Stimulated activated naive CD8-positive, alpha-beta T cell treated with anti-CD3 and anti-CD28 coated beads, Interleukin-15, amount 100 ng/mL, for 72 hours (primary cell): ENCODE measurements at regions not wholly inside any gene's neighbourhood (a gene's known extent, or its start where the extent isn't known, plus 50 kb on each side); places are given as distances from the start of the nearest gene placed in this dataset.

Experiments
- ATAC-seq: fragments of 150-1000 bp; cut with Tn5 transposase; 2 replicates; pipeline ENCODE4 v1.10.0; 2021; ENCODE audit warnings: mild to moderate bottlenecking, moderate library complexity
- DNase-seq, 2 donors: peaks; one replicate each; pipeline ENCODE4 v3.0.0; 2021 to 2022
- H3K27ac Mint-ChIP-seq, 2 donors: one replicate each; pipeline ENCODE4 v1.8.0; 2022; ENCODE audit warnings: mild to moderate bottlenecking in 2 of 2, mixed read lengths in 2 of 2, moderate library complexity in 2 of 2
- H3K27me3 Mint-ChIP-seq: one replicate; pipeline ENCODE4 v1.8.0; 2022; ENCODE audit warnings: mixed read lengths
- H3K4me1 Mint-ChIP-seq: one replicate; pipeline ENCODE4 v1.8.0; 2022; ENCODE audit warnings: mild to moderate bottlenecking, mixed read lengths
- H3K4me3 Mint-ChIP-seq, 2 donors: one replicate each; pipeline ENCODE4 v1.8.0; 2022; ENCODE audit warnings: mild to moderate bottlenecking in 2 of 2, mixed read lengths in 2 of 2, moderate library complexity in 1 of 2
- H3K9me3 Mint-ChIP-seq, 2 donors: one replicate each; pipeline ENCODE4 v1.8.0; 2022; ENCODE audit warnings: mixed read lengths in 2 of 2

DNA sequence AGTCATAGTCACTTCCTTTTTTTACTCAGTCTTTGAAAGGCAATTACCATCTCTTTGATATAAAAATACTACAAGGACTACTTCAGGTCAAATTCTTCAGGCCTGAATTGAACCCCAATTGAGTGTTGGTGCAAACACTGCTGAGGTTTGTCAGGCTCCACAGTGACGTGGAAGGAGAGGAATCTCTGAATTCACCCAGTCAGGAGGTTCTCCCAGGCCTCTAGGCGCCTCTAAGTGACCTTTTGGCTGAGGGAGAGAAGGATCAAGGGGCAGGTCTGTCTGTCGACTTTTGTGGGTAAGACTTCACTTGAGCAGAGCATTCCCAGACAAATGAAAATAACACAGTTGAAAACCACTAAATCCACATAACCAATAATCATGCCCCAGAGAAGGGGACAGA is 227.6 kb upstream of the CHRNA7 start:
- Mint-ChIP-seq H3K4me1 (no peaks in the 10 kb centered on the region), H3K4me3 (no peak overlapping the region), H3K27me3 (no peaks in the 10 kb centered on the region), H3K27ac (peak overlapping the region in 1 of 2 donors; percentile 8), H3K9me3 (no peaks in the 10 kb centered on the region)
- ATAC-seq (no peak), DNase-seq (no peak)

DNA sequence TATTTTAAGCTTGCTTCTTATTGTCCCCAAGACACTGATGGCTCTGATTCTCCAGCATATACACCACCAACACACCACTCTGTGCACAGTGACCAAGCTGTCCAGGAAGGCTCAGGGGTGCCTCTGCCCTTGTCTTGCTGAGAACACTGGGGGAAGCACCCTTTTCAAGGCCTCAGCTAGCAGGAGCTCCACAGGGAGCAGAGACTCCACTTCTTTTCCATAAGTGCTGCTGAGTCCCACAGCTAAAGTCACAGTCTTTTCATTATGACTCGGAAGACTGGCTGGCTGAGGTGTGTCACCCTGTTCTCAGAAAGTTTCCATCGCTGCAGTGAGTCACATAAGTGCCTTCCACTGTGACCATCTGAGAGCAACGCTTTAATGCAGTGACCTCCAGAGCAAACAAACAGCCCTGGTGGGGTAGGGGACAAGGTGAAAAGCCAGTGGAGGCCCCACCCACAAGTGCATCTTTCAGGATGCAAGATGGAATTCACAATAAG is 226.9 kb upstream of the CHRNA7 start:
- Mint-ChIP-seq H3K9me3 (no peaks in the 10 kb centered on the region), H3K4me1 (no peaks in the 10 kb centered on the region), H3K4me3 (no peak overlapping the region), H3K27me3 (no peaks in the 10 kb centered on the region), H3K27ac (peak overlapping the region in 1 of 2 donors; percentile 8)
- DNase-seq: no peak
- ATAC-seq: no peak

- Mint-ChIP-seq H3K4me1 (no peaks in the 10 kb centered on the region), H3K4me3 (no peak overlapping the region), H3K9me3 (no peaks in the 10 kb centered on the region), H3K27me3 (no peaks in the 10 kb centered on the region), H3K27ac (no peak overlapping the region)
- no peak for ATAC-seq
- no peak for DNase-seq
These were observed 225.1 kb upstream of the CHRNA7 start for GRCh38 chr15:31805090-31805662.

- Mint-ChIP-seq H3K4me1 (no peaks in the 10 kb centered on the region), H3K9me3 (no peaks in the 10 kb centered on the region), H3K4me3 (no peak overlapping the region), H3K27ac (no peak overlapping the region), H3K27me3 (no peaks in the 10 kb centered on the region)
- DNase-seq (no peak), ATAC-seq (no peak)
These were observed 224.2 kb upstream of the CHRNA7 start for GRCh38 chr15:31806106-31806505.

DNA sequence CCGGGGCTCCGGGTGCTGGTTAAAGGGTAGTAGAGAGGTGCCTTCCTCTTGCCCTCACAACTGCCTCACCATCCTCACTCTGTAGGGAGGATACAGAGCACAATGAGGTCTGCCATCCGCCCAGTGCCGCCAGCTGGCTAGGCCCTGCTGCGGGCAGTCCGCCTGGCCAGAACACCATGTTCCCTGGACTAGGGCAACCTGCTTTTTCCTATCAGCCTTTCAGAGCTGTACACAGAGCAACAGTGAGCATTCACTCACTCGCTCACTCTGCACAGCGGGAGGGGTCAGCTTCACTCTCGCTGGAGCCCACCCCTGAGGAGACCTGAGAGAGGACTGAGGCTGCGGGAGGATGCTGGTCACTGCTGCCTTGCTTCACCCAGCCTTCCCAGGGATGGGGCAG is 218.7 kb upstream of the CHRNA7 start:
- no peaks in the 10 kb centered on the region for H3K9me3 Mint-ChIP-seq
- H3K27ac Mint-ChIP-seq: no peak overlapping the region
- H3K4me3 Mint-ChIP-seq: no peak overlapping the region

DNA sequence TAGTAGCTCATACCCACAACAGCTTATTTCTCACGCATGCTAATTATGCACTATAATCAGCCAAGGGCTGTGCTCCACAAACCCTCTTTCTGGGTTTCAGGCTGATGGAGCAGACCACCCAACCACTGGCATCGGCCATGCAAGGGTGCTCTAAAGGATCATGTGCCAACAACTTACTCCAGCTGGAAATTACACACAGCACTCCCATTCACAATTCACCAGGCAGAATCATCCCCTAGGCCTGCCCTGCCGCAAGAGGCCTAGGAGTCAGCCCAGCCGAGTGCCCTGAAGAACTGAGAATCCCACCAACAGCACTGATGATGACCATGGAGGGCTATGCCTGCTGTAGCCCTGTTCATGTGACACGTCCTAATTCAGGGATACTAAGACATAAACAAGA is 216.2 kb upstream of the CHRNA7 start:
- Mint-ChIP-seq H3K9me3 (no peaks in the 10 kb centered on the region), H3K27me3 (peaks cover 7% of the 10 kb centered on the region), H3K27ac (no peak overlapping the region), H3K4me3 (no peak overlapping the region), H3K4me1 (no peaks in the 10 kb centered on the region)
- no peak for ATAC-seq
- DNase-seq: no peak

More for the DNA sequence above, 218.7 kb upstream of the CHRNA7 start:
- H3K27me3 Mint-ChIP-seq: no peaks in the 10 kb centered on the region
- DNase-seq (no peak), ATAC-seq (no peak)
- no peaks in the 10 kb centered on the region for H3K4me1 Mint-ChIP-seq

DNA sequence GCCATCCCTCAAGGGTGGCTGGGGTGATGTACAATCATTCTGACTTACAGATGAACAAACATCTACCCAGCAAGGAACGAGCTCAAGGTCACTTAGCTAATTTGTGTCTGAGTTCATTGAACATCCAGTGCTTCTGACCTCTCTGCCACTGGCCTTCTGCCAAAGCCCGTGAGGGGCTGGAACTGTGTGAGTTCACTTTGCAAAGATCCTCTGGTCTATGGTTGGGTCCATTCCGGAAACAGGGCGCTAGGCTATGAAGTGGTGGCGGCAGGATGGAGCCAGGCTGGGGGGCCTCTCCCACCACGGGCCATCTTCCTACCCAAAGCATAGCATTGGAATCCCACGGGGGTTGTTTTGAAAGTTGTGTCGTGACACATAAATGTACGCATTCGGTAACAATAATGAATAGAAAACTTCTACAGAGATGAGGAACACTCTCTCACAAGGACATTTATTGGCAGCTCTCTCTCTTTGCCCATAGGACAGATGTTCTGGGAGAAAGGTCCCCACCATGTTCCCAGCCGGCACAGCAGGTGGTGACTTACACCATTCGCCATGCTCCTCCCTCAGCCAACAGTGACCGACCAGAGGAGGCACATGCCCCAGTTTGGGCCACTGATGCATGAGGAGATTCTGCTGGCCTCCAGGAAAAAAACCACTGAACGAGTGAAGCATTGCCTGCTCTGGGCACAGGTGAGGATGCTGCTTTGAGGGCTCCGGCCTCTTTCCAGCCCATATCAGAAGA is 214.7 kb upstream of the CHRNA7 start:
- DNase-seq (no peak), ATAC-seq (no peak)
- Mint-ChIP-seq H3K9me3 (no peaks in the 10 kb centered on the region), H3K27ac (no peak overlapping the region), H3K4me3 (no peak overlapping the region), H3K27me3 (peaks cover 7% of the 10 kb centered on the region), H3K4me1 (no peaks in the 10 kb centered on the region)

- Mint-ChIP-seq H3K27me3 (peaks cover 7% of the 10 kb centered on the region), H3K9me3 (no peaks in the 10 kb centered on the region), H3K4me1 (no peaks in the 10 kb centered on the region), H3K4me3 (no peak overlapping the region), H3K27ac (no peak overlapping the region)
- DNase-seq (no peak), ATAC-seq (no peak)
These were observed 207.9 kb upstream of the CHRNA7 start for GRCh38 chr15:31822463-31822862.

- H3K27ac Mint-ChIP-seq: no peak overlapping the region
- no peak overlapping the region for H3K4me3 Mint-ChIP-seq
- no peaks in the 10 kb centered on the region for H3K4me1 Mint-ChIP-seq
- ATAC-seq: no peak
- no peak for DNase-seq
- no peaks in the 10 kb centered on the region for H3K9me3 Mint-ChIP-seq
- peaks cover 5% of the 10 kb centered on the region for H3K27me3 Mint-ChIP-seq
These were observed 206.3 kb upstream of the CHRNA7 start for GRCh38 chr15:31824024-31824423.

DNA sequence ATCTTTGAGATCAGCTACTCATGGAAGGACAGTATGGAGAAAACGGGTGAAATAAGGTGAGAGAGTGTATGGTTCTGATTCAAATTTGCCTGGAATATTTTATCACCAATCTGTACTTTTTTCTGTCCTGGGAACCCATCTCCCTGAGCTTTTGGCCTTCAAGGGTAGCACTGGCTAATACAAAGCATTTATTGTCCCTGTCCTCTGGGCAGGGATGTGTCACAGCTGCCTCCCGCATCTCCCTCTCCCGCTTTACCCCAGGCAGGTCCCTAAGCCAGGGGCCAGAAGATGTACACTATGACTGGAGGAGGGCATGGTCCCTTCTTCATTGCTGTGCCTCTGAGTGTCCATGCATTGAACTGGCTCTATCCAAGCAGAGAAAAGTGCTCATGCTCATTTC is 201.7 kb upstream of the CHRNA7 start:
- H3K9me3 Mint-ChIP-seq: no peaks in the 10 kb centered on the region
- H3K4me3 Mint-ChIP-seq: no peak overlapping the region
- H3K4me1 Mint-ChIP-seq: no peaks in the 10 kb centered on the region
- no peak for DNase-seq
- peaks cover 37% of the 10 kb centered on the region for H3K27me3 Mint-ChIP-seq
- H3K27ac Mint-ChIP-seq: no peak overlapping the region
- ATAC-seq: no peak

DNA sequence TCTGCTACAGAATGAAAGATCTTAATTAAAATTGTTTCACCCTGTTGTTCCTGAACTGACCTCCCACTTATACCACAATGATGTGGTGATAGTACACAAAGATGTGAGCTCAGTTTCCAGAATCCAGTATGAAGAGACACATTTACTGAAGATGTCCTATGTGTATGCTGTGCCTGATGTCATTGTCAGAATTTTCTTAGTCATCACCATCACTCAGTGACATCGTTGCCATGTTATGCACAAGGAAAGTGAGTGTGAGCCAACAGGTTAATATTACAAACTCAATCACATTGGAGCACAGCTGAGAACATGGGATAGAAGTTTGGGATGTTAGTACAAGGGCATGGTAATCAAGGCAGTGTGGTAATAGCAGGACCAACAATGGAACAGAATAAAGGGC is 199.7 kb upstream of the CHRNA7 start:
- DNase-seq: no peak
- Mint-ChIP-seq H3K27ac (no peak overlapping the region), H3K9me3 (no peaks in the 10 kb centered on the region)

DNA sequence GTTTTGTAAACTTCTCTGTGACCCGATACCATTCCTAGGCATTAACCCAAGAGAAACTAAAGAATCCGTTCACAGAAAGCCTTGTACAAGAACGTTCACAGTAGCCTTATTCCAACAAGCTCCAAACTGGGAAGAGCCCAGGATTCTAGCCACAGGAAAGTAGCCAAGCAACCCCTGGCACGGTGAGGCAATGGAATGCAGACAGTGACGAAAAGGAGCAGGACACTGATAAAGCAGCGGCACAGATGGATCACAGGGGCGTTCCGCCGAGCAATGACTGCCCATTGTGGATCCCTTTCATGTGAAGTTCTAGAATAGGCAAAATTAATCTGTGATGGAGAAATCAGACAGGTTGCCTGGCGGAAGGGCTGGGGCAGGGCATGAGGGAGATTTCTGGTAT is 198.7 kb upstream of the CHRNA7 start:
- Mint-ChIP-seq H3K9me3 (no peaks in the 10 kb centered on the region), H3K4me1 (no peaks in the 10 kb centered on the region), H3K27me3 (peaks cover 50% of the 10 kb centered on the region), H3K27ac (no peak overlapping the region), H3K4me3 (no peak overlapping the region)
- DNase-seq (no peak), ATAC-seq (no peak)

More for the DNA sequence above, 199.7 kb upstream of the CHRNA7 start:
- Mint-ChIP-seq H3K4me1 (no peaks in the 10 kb centered on the region), H3K27me3 (peaks cover 50% of the 10 kb centered on the region), H3K4me3 (no peak overlapping the region)
- ATAC-seq: no peak

DNA sequence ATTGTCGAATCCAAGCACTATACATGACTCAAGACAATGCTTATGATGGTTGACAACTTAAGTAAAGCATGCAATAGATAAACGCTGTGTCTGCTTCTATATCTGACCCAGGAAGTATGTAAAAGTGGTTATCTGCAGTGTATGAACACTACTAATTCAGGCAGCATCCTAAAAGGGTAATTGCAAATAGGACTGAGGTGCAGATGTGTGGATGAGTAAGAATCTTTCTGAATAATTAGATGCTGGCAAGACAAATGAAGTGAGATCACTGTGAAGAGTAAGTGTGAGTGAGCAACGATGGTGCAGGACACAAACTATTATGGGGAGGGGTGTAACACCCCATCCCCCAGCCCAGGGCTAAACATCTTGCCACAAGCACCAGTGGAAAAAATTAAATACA is 195.7 kb upstream of the CHRNA7 start:
- Mint-ChIP-seq H3K27me3 (peaks cover 38% of the 10 kb centered on the region), H3K4me3 (no peak overlapping the region), H3K4me1 (no peaks in the 10 kb centered on the region), H3K9me3 (no peaks in the 10 kb centered on the region), H3K27ac (no peak overlapping the region)
- DNase-seq (no peak), ATAC-seq (no peak)

GRCh38 chr15:31839388-31839787 is 190.9 kb upstream of the CHRNA7 start:
- no peak for DNase-seq
- H3K4me1 Mint-ChIP-seq: no peaks in the 10 kb centered on the region
- H3K27me3 Mint-ChIP-seq: peaks cover 12% of the 10 kb centered on the region
- H3K9me3 Mint-ChIP-seq: no peaks in the 10 kb centered on the region
- no peak for ATAC-seq
- no peak overlapping the region for H3K27ac Mint-ChIP-seq
- no peak overlapping the region for H3K4me3 Mint-ChIP-seq

GRCh38 chr15:31840849-31841476 is 189.4 kb upstream of the CHRNA7 start:
- Mint-ChIP-seq H3K4me1 (no peaks in the 10 kb centered on the region), H3K27ac (no peak overlapping the region), H3K4me3 (no peak overlapping the region), H3K27me3 (no peaks in the 10 kb centered on the region), H3K9me3 (no peaks in the 10 kb centered on the region)
- no peak for ATAC-seq
- no peak for DNase-seq

DNA sequence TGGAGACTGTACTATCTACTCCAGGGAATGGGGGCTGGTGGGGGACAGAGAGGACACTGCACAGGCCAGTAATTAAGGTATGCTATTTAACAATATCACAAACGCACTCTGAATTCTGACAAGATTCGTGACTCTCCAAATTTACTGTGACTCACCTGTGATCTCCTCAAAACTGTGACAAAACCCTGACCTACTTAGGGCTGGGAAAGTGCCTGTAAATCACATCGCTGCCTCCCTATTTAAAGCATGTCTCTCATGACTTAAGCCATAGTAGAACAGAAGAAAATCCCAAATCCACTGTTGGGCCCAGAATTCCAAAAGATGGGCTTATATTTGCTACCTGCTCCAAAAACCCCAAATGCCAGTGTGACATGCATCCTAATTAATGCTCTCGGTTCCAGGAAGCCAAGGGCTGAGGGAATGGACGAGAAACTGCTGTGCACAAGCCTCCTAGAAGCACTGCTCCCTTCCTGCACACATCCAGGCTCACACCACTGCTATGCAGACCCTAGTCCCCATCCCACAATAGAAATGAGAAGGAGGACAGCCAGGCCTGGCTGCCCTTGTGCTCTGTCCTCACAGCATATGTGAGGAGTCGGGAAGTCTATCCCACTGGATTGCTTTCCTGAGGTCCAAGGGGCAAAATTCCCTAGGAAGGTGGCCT is 187.7 kb upstream of the CHRNA7 start:
- no peak overlapping the region for H3K27ac Mint-ChIP-seq
- no peak for ATAC-seq
- no peak overlapping the region for H3K4me3 Mint-ChIP-seq
- DNase-seq: no peak
- H3K27me3 Mint-ChIP-seq: peaks cover 9% of the 10 kb centered on the region
- H3K4me1 Mint-ChIP-seq: no peaks in the 10 kb centered on the region
- no peaks in the 10 kb centered on the region for H3K9me3 Mint-ChIP-seq
